Vagina (tissue), 2 donors: ENCODE measurements at regions not wholly inside any gene's neighbourhood (a gene's known extent, or its start where the extent isn't known, plus 50 kb on each side); places are given as distances from the start of the nearest gene placed in this dataset.

Source experiments
- DNase-seq, 2 donors: peaks; one replicate each; pipeline ENCODE4 v3.0.0-alpha.2; 2017; ENCODE audit errors: extremely low spot score in 2 of 2
- H3K27ac ChIP-seq: fragments of 200-600 bp; sonication (generic); one replicate; pipeline ENCODE4 v1.5.1; 2019
- H3K27me3 ChIP-seq: fragments of 200-600 bp; sonication (generic); one replicate; pipeline ENCODE4 v1.5.1; 2019
- H3K36me3 ChIP-seq, 2 donors: fragments of 200-600 bp; sonication (generic); one replicate each; pipeline ENCODE4 v1.5.1; 2017 to 2019
- H3K4me1 ChIP-seq: fragments of 200-600 bp; sonication (generic); one replicate; pipeline ENCODE4 v1.5.1; 2019
- H3K4me3 ChIP-seq, 2 donors: fragments of 200-600 bp; sonication (generic); 1 replicate in 1 of 2; 2 replicates in 1 of 2; pipeline ENCODE4 v1.5.1; 2016 to 2019
- H3K9me3 ChIP-seq: fragments of 200-600 bp; sonication (generic); one replicate; pipeline ENCODE4 v1.5.1; 2019
- CTCF ChIP-seq, 3 experiments: fragments of 450-650 bp in 2 of 3; fragments of 200-600 bp in 1 of 3; sonication (generic) in 1 of 3; IDR thresholded peaks; one replicate each; pipeline ENCODE4 v1.5.1; 2017 to 2019; ENCODE audit warnings: antibody characterized with exemption in 3 of 3, mild to moderate bottlenecking in 2 of 3, moderate library complexity in 2 of 3
- POLR2A ChIP-seq, 2 donors: fragments of 450-650 bp; IDR thresholded peaks; one replicate each; pipeline ENCODE4 v1.6.1; 2017; ENCODE audit warnings: antibody characterized with exemption in 2 of 2, mild to moderate bottlenecking in 2 of 2, moderate library complexity in 2 of 2
- POLR2AphosphoS5 ChIP-seq, 2 donors: sonication (generic); formaldehyde crosslinking; IDR thresholded peaks; one replicate each; pipeline ENCODE4 v1.9.0; 2017; ENCODE audit warnings: antibody characterized with exemption in 2 of 2, mild to moderate bottlenecking in 2 of 2, low read depth in 1 of 2; ENCODE audit not compliant: insufficient read depth in 1 of 2
- intact Hi-C: fragments of 100-400 bp; cut with DNase I; formaldehyde crosslinking; loops from one replicate; pipeline ENCODE4 v1.15.1; 2023

GRCh38 chrX:35090801-35091200, 148.2 kb downstream of the FAM47B start:
- TF ChIP-seq POLR2AphosphoS5 (IDR thresholded peaks at IDR 0.05; ENCODE audit: insufficient read depth in 1 of 2, low read depth in 1 of 2): no peak
- no peak for TF ChIP-seq CTCF (IDR thresholded peaks at IDR 0.05)
- TF ChIP-seq POLR2A (IDR thresholded peaks at IDR 0.05): no peak
- H3K36me3 ChIP-seq: no peaks in the 10 kb centered on the region
- no peaks in the 10 kb centered on the region for H3K9me3 ChIP-seq
- H3K4me3 ChIP-seq: no peak overlapping the region
- no peak for DNase-seq
- no peaks in the 10 kb centered on the region for H3K4me1 ChIP-seq
- no peak overlapping the region for H3K27ac ChIP-seq
- H3K27me3 ChIP-seq: no peaks in the 10 kb centered on the region
- intact Hi-C loops: no loop called here

- Histone ChIP-seq H3K27me3 (no peaks in the 10 kb centered on the region), H3K36me3 (no peaks in the 10 kb centered on the region), H3K27ac (no peak overlapping the region), H3K9me3 (no peaks in the 10 kb centered on the region), H3K4me1 (no peaks in the 10 kb centered on the region), H3K4me3 (no peak overlapping the region)
- no peak for DNase-seq
- intact Hi-C loops: no loop called here
- TF ChIP-seq POLR2A (IDR thresholded peaks at IDR 0.05) (no peak), CTCF (IDR thresholded peaks at IDR 0.05) (no peak), POLR2AphosphoS5 (IDR thresholded peaks at IDR 0.05; ENCODE audit: insufficient read depth in 1 of 2, low read depth in 1 of 2) (no peak)
These were observed 155.8 kb downstream of the FAM47B start for GRCh38 chrX:35098419-35098818.

GRCh38 chrX:35101901-35102300, 159.3 kb downstream of the FAM47B start:
- no peak for DNase-seq
- Histone ChIP-seq H3K27me3 (no peaks in the 10 kb centered on the region), H3K4me3 (no peak overlapping the region), H3K9me3 (no peaks in the 10 kb centered on the region), H3K36me3 (no peaks in the 10 kb centered on the region), H3K27ac (no peak overlapping the region), H3K4me1 (no peaks in the 10 kb centered on the region)
- TF ChIP-seq POLR2AphosphoS5 (IDR thresholded peaks at IDR 0.05; ENCODE audit: insufficient read depth in 1 of 2, low read depth in 1 of 2) (no peak), POLR2A (IDR thresholded peaks at IDR 0.05) (no peak)
- intact Hi-C loops: no loop called here

- TF ChIP-seq CTCF (IDR thresholded peaks at IDR 0.05) (no peak), POLR2A (IDR thresholded peaks at IDR 0.05) (no peak), POLR2AphosphoS5 (IDR thresholded peaks at IDR 0.05; ENCODE audit: insufficient read depth in 1 of 2, low read depth in 1 of 2) (no peak)
- DNase-seq: no peak
- intact Hi-C loops: no loop called here
- Histone ChIP-seq H3K27ac (no peak overlapping the region), H3K4me1 (no peaks in the 10 kb centered on the region), H3K27me3 (no peaks in the 10 kb centered on the region), H3K9me3 (no peaks in the 10 kb centered on the region), H3K4me3 (no peak overlapping the region), H3K36me3 (no peaks in the 10 kb centered on the region)
These were observed 162.0 kb downstream of the FAM47B start for GRCh38 chrX:35104626-35105025.

GRCh38 chrX:35115205-35115604, 172.6 kb downstream of the FAM47B start:
- no peak for DNase-seq
- Histone ChIP-seq H3K27me3 (no peaks in the 10 kb centered on the region), H3K9me3 (no peaks in the 10 kb centered on the region), H3K36me3 (no peaks in the 10 kb centered on the region), H3K4me3 (no peak overlapping the region), H3K4me1 (no peaks in the 10 kb centered on the region), H3K27ac (no peak overlapping the region)
- no peak for TF ChIP-seq POLR2A (IDR thresholded peaks at IDR 0.05)
- TF ChIP-seq POLR2AphosphoS5 (IDR thresholded peaks at IDR 0.05; ENCODE audit: insufficient read depth in 1 of 2, low read depth in 1 of 2): no peak
- TF ChIP-seq CTCF (IDR thresholded peaks at IDR 0.05): no peak
- intact Hi-C loops: no loop called here

- Histone ChIP-seq H3K4me1 (no peaks in the 10 kb centered on the region), H3K27ac (no peak overlapping the region), H3K4me3 (no peak overlapping the region), H3K36me3 (no peaks in the 10 kb centered on the region), H3K27me3 (no peaks in the 10 kb centered on the region), H3K9me3 (no peaks in the 10 kb centered on the region)
- intact Hi-C loops: no loop called here
- DNase-seq: no peak
- no peak for TF ChIP-seq CTCF (IDR thresholded peaks at IDR 0.05)
- no peak for TF ChIP-seq POLR2A (IDR thresholded peaks at IDR 0.05)
- no peak for TF ChIP-seq POLR2AphosphoS5 (IDR thresholded peaks at IDR 0.05; ENCODE audit: insufficient read depth in 1 of 2, low read depth in 1 of 2)
These were observed 180.2 kb downstream of the FAM47B start for GRCh38 chrX:35122756-35123155.
